ENCODE measurements at regions not wholly inside any gene's neighbourhood (a gene's known extent, or its start where the extent isn't known, plus 50 kb on each side); places are given as distances from the start of the nearest gene placed in this dataset.
"Not testable (repeated sequence)": the region's sequence is repeated elsewhere in the genome, so short reads cannot be mapped to it uniquely, and the experiment has no call there.

- WGBS (ENCODE audit: insufficient coverage, insufficient replicate concordance, low lambda C conversion rate, missing lambda C conversion rate): 20% methylated on average over 4 of the region's 4 CpGs
- H3K9ac ChIP-seq (ENCODE audit: control insufficient read depth, insufficient read depth, low read length); H3K79me2 ChIP-seq (ENCODE audit: control insufficient read depth, insufficient read depth, low read length); H3K9me3 ChIP-seq (replicated peaks; ENCODE audit: control insufficient read depth, insufficient read depth, low read length); CTCF ChIA-PET; in situ Hi-C loops (cut with MboI); DNase-seq (ENCODE audit: low read depth, low spot score); H3K27me3 ChIP-seq (replicated peaks in 1 of 2; ENCODE audit: control insufficient read depth in 2 of 2, insufficient read depth in 2 of 2, low read length in 1 of 2); RAD21 ChIA-PET (ENCODE audit: unreplicated experiment); POLR2A ChIA-PET; H3K4me1 ChIP-seq (ENCODE audit: control insufficient read depth, insufficient read depth, low read length); H3K36me3 ChIP-seq (ENCODE audit: control insufficient read depth in 2 of 2, insufficient read depth in 2 of 2, low read length in 1 of 2); H2AFZ ChIP-seq (ENCODE audit: control insufficient read depth, low read depth, low read length); SMC1A ChIA-PET (ENCODE audit: uncharacterized antibody, unreplicated experiment); intact Hi-C loops (cut with micrococcal nuclease; ENCODE audit: unreplicated experiment); H3K4me2 ChIP-seq (ENCODE audit: control insufficient read depth, insufficient read depth); BruUV-seq (replicated peaks); H3K4me3 ChIP-seq; H4K20me1 ChIP-seq (ENCODE audit: control insufficient read depth, insufficient read depth); FAIRE-seq; ATAC-seq; H3K27ac ChIP-seq (ENCODE audit: control insufficient read depth, insufficient read depth): not testable (repeated sequence)
These were observed 89.4 kb upstream of the MAMLD1 start for GRCh38 chrX:150273575-150274294.

GRCh38 chrX:150282953-150283352 lies 80.2 kb upstream of the MAMLD1 start:
- H3K4me2 ChIP-seq (ENCODE audit: control insufficient read depth, insufficient read depth): no peak overlapping the region
- H3K4me1 ChIP-seq (ENCODE audit: control insufficient read depth, insufficient read depth, low read length): no peaks in the 10 kb centered on the region
- H3K9ac ChIP-seq (ENCODE audit: control insufficient read depth, insufficient read depth, low read length): no peak overlapping the region
- SMC1A ChIA-PET (ENCODE audit: uncharacterized antibody, unreplicated experiment): no interaction called here
- RAD21 ChIA-PET (ENCODE audit: unreplicated experiment): no interaction called here
- no TSS peak for BruUV-seq (replicated peaks)
- H3K4me3 ChIP-seq: no peak overlapping the region
- H2AFZ ChIP-seq (ENCODE audit: control insufficient read depth, low read depth, low read length): no peak overlapping the region
- WGBS (ENCODE audit: insufficient coverage, insufficient replicate concordance, low lambda C conversion rate, missing lambda C conversion rate): 13% methylated on average over 2 of the region's 2 CpGs
- ATAC-seq: no peak
- no peak for DNase-seq (ENCODE audit: low read depth, low spot score)
- H3K9me3 ChIP-seq (replicated peaks; ENCODE audit: control insufficient read depth, insufficient read depth, low read length): no peaks in the 10 kb centered on the region
- no peak overlapping the region for H3K27ac ChIP-seq (ENCODE audit: control insufficient read depth, insufficient read depth)
- in situ Hi-C loops (cut with MboI) (no loop called here), intact Hi-C loops (cut with micrococcal nuclease; ENCODE audit: unreplicated experiment) (no loop called here)
- CTCF ChIA-PET: no interaction called here
- no peak for FAIRE-seq
- no peaks in the 10 kb centered on the region for H3K27me3 ChIP-seq (replicated peaks in 1 of 2; ENCODE audit: control insufficient read depth in 2 of 2, insufficient read depth in 2 of 2, low read length in 1 of 2)
- H4K20me1 ChIP-seq (ENCODE audit: control insufficient read depth, insufficient read depth): no peaks in the 10 kb centered on the region
- no peaks in the 10 kb centered on the region for H3K79me2 ChIP-seq (ENCODE audit: control insufficient read depth, insufficient read depth, low read length)
- no peaks in the 10 kb centered on the region for H3K36me3 ChIP-seq (ENCODE audit: control insufficient read depth in 2 of 2, insufficient read depth in 2 of 2, low read length in 1 of 2)
- POLR2A ChIA-PET: no interaction called here
- TF ChIP-seq E4F1 (IDR thresholded peaks at IDR 0.05; ENCODE audit: borderline replicate concordance, partially characterized antibody): no peak
- no peak for TF ChIP-seq SUPT20H (IDR thresholded peaks at IDR 0.05; ENCODE audit: borderline replicate concordance, control insufficient read depth, low read depth, low read length)
- TF ChIP-seq ETV6 (conservative IDR thresholded peaks at IDR 0.05 in 1 of 2, IDR thresholded peaks at IDR 0.05 in 1 of 2; ENCODE audit: borderline replicate concordance in 1 of 2, low read depth in 1 of 2): no peak
- TF ChIP-seq, protein P1, sequence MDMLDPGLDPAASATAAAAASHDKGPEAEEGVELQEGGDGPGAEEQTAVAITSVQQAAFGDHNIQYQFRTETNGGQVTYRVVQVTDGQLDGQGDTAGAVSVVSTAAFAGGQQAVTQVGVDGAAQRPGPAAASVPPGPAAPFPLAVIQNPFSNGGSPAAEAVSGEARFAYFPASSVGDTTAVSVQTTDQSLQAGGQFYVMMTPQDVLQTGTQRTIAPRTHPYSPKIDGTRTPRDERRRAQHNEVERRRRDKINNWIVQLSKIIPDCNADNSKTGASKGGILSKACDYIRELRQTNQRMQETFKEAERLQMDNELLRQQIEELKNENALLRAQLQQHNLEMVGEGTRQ (IDR thresholded peaks at IDR 0.05; ENCODE audit: borderline replicate concordance, low read depth, low read length): no peak
- TF ChIP-seq CBX5 (IDR thresholded peaks at IDR 0.05; ENCODE audit: low read depth): no peak
- TF ChIP-seq, protein P2, sequence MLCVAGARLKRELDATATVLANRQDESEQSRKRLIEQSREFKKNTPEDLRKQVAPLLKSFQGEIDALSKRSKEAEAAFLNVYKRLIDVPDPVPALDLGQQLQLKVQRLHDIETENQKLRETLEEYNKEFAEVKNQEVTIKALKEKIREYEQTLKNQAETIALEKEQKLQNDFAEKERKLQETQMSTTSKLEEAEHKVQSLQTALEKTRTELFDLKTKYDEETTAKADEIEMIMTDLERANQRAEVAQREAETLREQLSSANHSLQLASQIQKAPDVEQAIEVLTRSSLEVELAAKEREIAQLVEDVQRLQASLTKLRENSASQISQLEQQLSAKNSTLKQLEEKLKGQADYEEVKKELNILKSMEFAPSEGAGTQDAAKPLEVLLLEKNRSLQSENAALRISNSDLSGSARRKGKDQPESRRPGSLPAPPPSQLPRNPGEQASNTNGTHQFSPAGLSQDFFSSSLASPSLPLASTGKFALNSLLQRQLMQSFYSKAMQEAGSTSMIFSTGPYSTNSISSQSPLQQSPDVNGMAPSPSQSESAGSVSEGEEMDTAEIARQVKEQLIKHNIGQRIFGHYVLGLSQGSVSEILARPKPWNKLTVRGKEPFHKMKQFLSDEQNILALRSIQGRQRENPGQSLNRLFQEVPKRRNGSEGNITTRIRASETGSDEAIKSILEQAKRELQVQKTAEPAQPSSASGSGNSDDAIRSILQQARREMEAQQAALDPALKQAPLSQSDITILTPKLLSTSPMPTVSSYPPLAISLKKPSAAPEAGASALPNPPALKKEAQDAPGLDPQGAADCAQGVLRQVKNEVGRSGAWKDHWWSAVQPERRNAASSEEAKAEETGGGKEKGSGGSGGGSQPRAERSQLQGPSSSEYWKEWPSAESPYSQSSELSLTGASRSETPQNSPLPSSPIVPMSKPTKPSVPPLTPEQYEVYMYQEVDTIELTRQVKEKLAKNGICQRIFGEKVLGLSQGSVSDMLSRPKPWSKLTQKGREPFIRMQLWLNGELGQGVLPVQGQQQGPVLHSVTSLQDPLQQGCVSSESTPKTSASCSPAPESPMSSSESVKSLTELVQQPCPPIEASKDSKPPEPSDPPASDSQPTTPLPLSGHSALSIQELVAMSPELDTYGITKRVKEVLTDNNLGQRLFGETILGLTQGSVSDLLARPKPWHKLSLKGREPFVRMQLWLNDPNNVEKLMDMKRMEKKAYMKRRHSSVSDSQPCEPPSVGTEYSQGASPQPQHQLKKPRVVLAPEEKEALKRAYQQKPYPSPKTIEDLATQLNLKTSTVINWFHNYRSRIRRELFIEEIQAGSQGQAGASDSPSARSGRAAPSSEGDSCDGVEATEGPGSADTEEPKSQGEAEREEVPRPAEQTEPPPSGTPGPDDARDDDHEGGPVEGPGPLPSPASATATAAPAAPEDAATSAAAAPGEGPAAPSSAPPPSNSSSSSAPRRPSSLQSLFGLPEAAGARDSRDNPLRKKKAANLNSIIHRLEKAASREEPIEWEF (IDR thresholded peaks at IDR 0.05; ENCODE audit: insufficient replicate concordance, low read depth, low read length): no peak
- TF ChIP-seq ZNF217 (IDR thresholded peaks at IDR 0.05): no peak
